ENCODE measurements at regions not wholly inside any gene's neighbourhood (a gene's known extent, or its start where the extent isn't known, plus 50 kb on each side); places are given as distances from the start of the nearest gene placed in this dataset.

- no peak overlapping the region for H3K27ac ChIP-seq (ENCODE audit: insufficient read length, low read depth, low read length)
- TF ChIP-seq CTCF (conservative IDR thresholded peaks at IDR 0.05), result no peak
- H3K9me3 Mint-ChIP-seq, result no peaks in the 10 kb centered on the region
- 0 out of 2 replicates have a peak, but pooled peaks cover 2% of the 10 kb centered on the region for H3K27me3 Mint-ChIP-seq (ENCODE audit: low read depth)
- no peak overlapping the region for H3K27ac Mint-ChIP-seq
- H3K56ac ChIP-seq (ENCODE audit: insufficient read length, low read depth, low read length), result no peak overlapping the region
- no peak overlapping the region for H2AFZ ChIP-seq (ENCODE audit: low read length)
- H2BK12ac ChIP-seq (ENCODE audit: insufficient read length, low read depth, low read length), result no peak overlapping the region
- no peak overlapping the region for H3K14ac ChIP-seq (ENCODE audit: insufficient read depth, low read length)
- H3K23me2 ChIP-seq (ENCODE audit: insufficient read length, low read depth, low read length, poor library complexity, severe bottlenecking), result no peaks in the 10 kb centered on the region
- WGBS (ENCODE audit: extremely low coverage, insufficient read length, low lambda C conversion rate), result no CpG with 5 or more reads among the region's 1 CpG
- no peak overlapping the region for H3K4ac ChIP-seq (ENCODE audit: low read depth, low read length)
- H3T11ph ChIP-seq (ENCODE audit: low read length), result no peak overlapping the region
- no peak overlapping the region for H2BK120ac ChIP-seq (ENCODE audit: low read depth, low read length, poor library complexity, severe bottlenecking)
- H3K4me1 ChIP-seq (ENCODE audit: insufficient read depth, low read length), result no peaks in the 10 kb centered on the region
- H3K4me1 Mint-ChIP-seq, result no peaks in the 10 kb centered on the region
- no peak overlapping the region for H4K5ac ChIP-seq (ENCODE audit: insufficient read length, low read depth, low read length)
- peaks cover 0 to 3% (median 0%) of the 10 kb centered on the region in 3 experiments; a peak in 2 of 7 replicates for H3K36me3 Mint-ChIP-seq (ENCODE audit: insufficient read depth in 1 of 3, low read depth in 3 of 3)
- H3K27me3 ChIP-seq (ENCODE audit: insufficient read depth, low read length), result no peaks in the 10 kb centered on the region
- no peak overlapping the region for H3K4me3 Mint-ChIP-seq
- no peak overlapping the region for H3K9ac ChIP-seq (ENCODE audit: extremely low read depth, insufficient read length, low read length)
- H4K20me1 ChIP-seq (ENCODE audit: control insufficient read depth, insufficient read depth, insufficient read length), result no peaks in the 10 kb centered on the region
- H3K23ac ChIP-seq (ENCODE audit: insufficient read length, low read depth, low read length), result no peak overlapping the region
- H2AK5ac ChIP-seq (ENCODE audit: insufficient read length, low read length), result no peak overlapping the region
- no peak overlapping the region for H4K91ac ChIP-seq (ENCODE audit: insufficient read length, low read depth, low read length)
- no peak overlapping the region for H3K4me2 ChIP-seq (ENCODE audit: insufficient read depth, insufficient read length, low read length)
- no peak overlapping the region for H2BK20ac ChIP-seq (ENCODE audit: low read depth, low read length, poor library complexity, severe bottlenecking)
- DNase-seq, result no peak
- no peak overlapping the region for H2BK15ac ChIP-seq (ENCODE audit: low read depth, low read length)
- H4K8ac ChIP-seq (replicated peaks; ENCODE audit: insufficient read length, low read depth, low read length), result no peak overlapping the region
- H3K9me3 ChIP-seq (ENCODE audit: control insufficient read depth, low read depth, low read length), result no peaks in the 10 kb centered on the region
- H3K79me1 ChIP-seq (ENCODE audit: insufficient read depth, low read depth, low read length, poor library complexity, severe bottlenecking), result no peaks in the 10 kb centered on the region
- H3K18ac ChIP-seq (ENCODE audit: insufficient read length, low read depth, low read length), result no peak overlapping the region
- no peak overlapping the region for H2BK5ac ChIP-seq (ENCODE audit: insufficient read length, low read length)
- no peaks in the 10 kb centered on the region for H3K79me2 ChIP-seq (ENCODE audit: insufficient read depth, low read length)
Measured at GRCh38 chr2:107078584-107078983, 192.6 kb upstream of the ST6GAL2 start.

All from H9 (cell line).